BJ (cell line): ENCODE measurements at regions not wholly inside any gene's neighbourhood (a gene's known extent, or its start where the extent isn't known, plus 50 kb on each side); places are given as distances from the start of the nearest gene placed in this dataset.

Experiments
- CTCF ChIA-PET: fragments of 350-600 bp; formaldehyde crosslinking; extraction: SDS; loops from one replicate; lab custom pipeline; 2021; ENCODE audit warnings: antibody characterized with exemption, inconsistent platforms; lab: Yijun Ruan, JAX
- POLR2A ChIA-PET: fragments of 300-600 bp; sonication (Branson Sonifier 250); formaldehyde crosslinking; extraction: SDS; loops from one replicate; lab custom pipeline; 2021; ENCODE audit warnings: antibody characterized with exemption; lab: Charles Lee
- DNase-seq: peaks from one replicate; pipeline ENCODE4 v3.0.0-alpha.2; 2011; ENCODE audit warnings: low read depth
- H3K27me3 ChIP-seq: 2 replicates; pipeline ENCODE4 v1.6.0; 2011; ENCODE audit warnings: low read length; ENCODE audit not compliant: control insufficient read depth, insufficient read depth
- H3K36me3 ChIP-seq: 2 replicates; pipeline ENCODE4 v1.5.1; 2011; ENCODE audit warnings: low read length; ENCODE audit not compliant: control insufficient read depth, insufficient read depth
- H3K4me3 ChIP-seq: 2 replicates; pipeline ENCODE4 v1.5.1; 2011; ENCODE audit warnings: low read depth, mild to moderate bottlenecking, control low read depth, low read length
- CTCF ChIP-seq: IDR thresholded peaks from 2 replicates; pipeline ENCODE4 v1.5.1; 2011; ENCODE audit warnings: low read depth, mild to moderate bottlenecking, control low read depth, inconsistent platforms, low read length, moderate library complexity; ENCODE audit not compliant: insufficient read depth

DNA sequence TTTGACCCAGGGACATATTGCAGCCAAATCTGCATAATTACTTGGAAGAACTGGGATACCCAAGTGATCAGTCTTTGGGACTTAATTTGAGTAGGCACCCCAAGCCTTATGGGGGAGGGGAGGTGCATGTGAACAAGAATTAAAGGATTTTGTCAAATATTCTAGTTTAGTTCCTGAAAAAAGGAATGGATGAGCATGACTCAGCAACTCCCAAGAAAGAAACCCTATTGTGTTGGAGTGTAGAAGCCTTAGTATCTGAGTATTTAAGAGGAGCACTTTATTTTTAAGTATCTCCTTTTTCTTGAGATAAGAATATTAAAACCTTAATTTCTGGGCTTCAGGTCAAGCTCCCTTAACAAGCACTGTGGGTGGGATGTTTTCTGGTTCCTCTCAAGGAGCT, 222.4 kb downstream of the CD47 start:
- no peak for DNase-seq
- CTCF ChIA-PET = interaction anchor here (0.7 to 1.1 kb wide), 3 partner anchors 14 to 60 kb away, joined by 3 to 6 read pairs (median 4); no protein-coding TSS in a partner anchor
- POLR2A ChIA-PET = no interaction called here
- no peak for TF ChIP-seq CTCF
- Histone ChIP-seq H3K4me3 (no peak overlapping the region), H3K36me3 (no peaks in the 10 kb centered on the region), H3K27me3 (no peaks in the 10 kb centered on the region)

- no peak for TF ChIP-seq CTCF
- POLR2A ChIA-PET = no interaction called here
Measured at GRCh38 chr3:107861904-107862303, 228.9 kb downstream of the CD47 start.

GRCh38 chr3:107861422-107861821, 229.4 kb downstream of the CD47 start:
- Histone ChIP-seq H3K4me3 (no peak overlapping the region), H3K27me3 (no peaks in the 10 kb centered on the region), H3K36me3 (no peaks in the 10 kb centered on the region)
- ChIA-PET CTCF (no interaction called here), POLR2A (no interaction called here)
- no peak for TF ChIP-seq CTCF
- no peak for DNase-seq

More at GRCh38 chr3:107861904-107862303, 228.9 kb downstream of the CD47 start:
- Histone ChIP-seq H3K36me3 (no peaks in the 10 kb centered on the region), H3K4me3 (no peak overlapping the region), H3K27me3 (no peaks in the 10 kb centered on the region)
- CTCF ChIA-PET = no interaction called here
- no peak for DNase-seq
